ENCODE measurements at regions not wholly inside any gene's neighbourhood (a gene's known extent, or its start where the extent isn't known, plus 50 kb on each side); places are given as distances from the start of the nearest gene placed in this dataset.

GRCh38 chr20:12058216-12058615 lies 140.5 kb downstream of the BTBD3 start:
- Histone ChIP-seq H3K36me3 (no peaks in the 10 kb centered on the region), H3K27ac (no peak overlapping the region), H3K4me1 (peaks cover 0 to under 1% (median 0%) of the 10 kb centered on the region in 4 donors), H3K9me3 (peaks cover 0 to 3% (median 0%) of the 10 kb centered on the region in 4 donors), H3K4me3 (no peak overlapping the region), H3K27me3 (no peaks in the 10 kb centered on the region)
- DNase-seq (ENCODE audit: low spot score in 2 of 2), result no peak
- TF ChIP-seq CTCF (IDR thresholded peaks at IDR 0.05), result no peak
- TF ChIP-seq EP300 (IDR thresholded peaks at IDR 0.05), result no peak
- TF ChIP-seq POLR2A (IDR thresholded peaks at IDR 0.05), result no peak
- WGBS, 2 donors, result 71 to 82% methylated on average over 4 of the region's 4 CpGs

- no peak for DNase-seq (ENCODE audit: low spot score in 2 of 2)
- TF ChIP-seq POLR2A (IDR thresholded peaks at IDR 0.05), result no peak
- TF ChIP-seq CTCF (IDR thresholded peaks at IDR 0.05), result no peak
- TF ChIP-seq EP300 (IDR thresholded peaks at IDR 0.05), result no peak
- WGBS, 2 donors, result 81 to 88% methylated on average over 1 of the region's 1 CpG
- Histone ChIP-seq H3K4me1 (no peaks in the 10 kb centered on the region), H3K27me3 (no peaks in the 10 kb centered on the region), H3K36me3 (no peaks in the 10 kb centered on the region), H3K4me3 (no peak overlapping the region), H3K27ac (no peak overlapping the region), H3K9me3 (peaks cover 0 to 18% (median 0%) of the 10 kb centered on the region in 4 donors)
These were observed 143.8 kb downstream of the BTBD3 start for GRCh38 chr20:12061466-12061865.

GRCh38 chr20:12063106-12063684 lies 145.5 kb downstream of the BTBD3 start:
- peaks cover 0 to 18% (median 0%) of the 10 kb centered on the region in 4 donors for H3K9me3 ChIP-seq
- H3K4me3 ChIP-seq, result no peak overlapping the region
- no peak for DNase-seq (ENCODE audit: low spot score in 2 of 2)
- H3K27ac ChIP-seq, result no peak overlapping the region
- no peaks in the 10 kb centered on the region for H3K4me1 ChIP-seq
- no peaks in the 10 kb centered on the region for H3K27me3 ChIP-seq
- H3K36me3 ChIP-seq, result no peaks in the 10 kb centered on the region
- no peak for TF ChIP-seq POLR2A (IDR thresholded peaks at IDR 0.05)
- TF ChIP-seq CTCF (IDR thresholded peaks at IDR 0.05), result no peak
- TF ChIP-seq EP300 (IDR thresholded peaks at IDR 0.05), result no peak
- 94 to 97% methylated on average over 1 of the region's 1 CpG for WGBS, 2 donors

- Histone ChIP-seq H3K9me3 (peaks cover 0 to 15% (median 0%) of the 10 kb centered on the region in 4 donors), H3K36me3 (no peaks in the 10 kb centered on the region), H3K27ac (no peak overlapping the region), H3K27me3 (no peaks in the 10 kb centered on the region), H3K4me3 (no peak overlapping the region), H3K4me1 (no peaks in the 10 kb centered on the region)
- TF ChIP-seq EP300 (IDR thresholded peaks at IDR 0.05), result no peak
- TF ChIP-seq CTCF (IDR thresholded peaks at IDR 0.05), result no peak
- no peak for TF ChIP-seq POLR2A (IDR thresholded peaks at IDR 0.05)
- no peak for DNase-seq (ENCODE audit: low spot score in 2 of 2)
- 89 to 93% methylated on average over 5 of the region's 5 CpGs for WGBS, 2 donors
These were observed 146.8 kb downstream of the BTBD3 start for GRCh38 chr20:12064540-12064939.

GRCh38 chr20:12067686-12068085 lies 150.0 kb downstream of the BTBD3 start:
- Histone ChIP-seq H3K9me3 (peaks cover 0 to 15% (median 0%) of the 10 kb centered on the region in 4 donors), H3K4me1 (no peaks in the 10 kb centered on the region), H3K27me3 (no peaks in the 10 kb centered on the region), H3K4me3 (no peak overlapping the region), H3K36me3 (no peaks in the 10 kb centered on the region), H3K27ac (no peak overlapping the region)
- DNase-seq (ENCODE audit: low spot score in 2 of 2), result no peak
- 94 to 97% methylated on average over 2 of the region's 2 CpGs for WGBS, 2 donors
- no peak for TF ChIP-seq EP300 (IDR thresholded peaks at IDR 0.05)
- TF ChIP-seq CTCF (IDR thresholded peaks at IDR 0.05), result no peak
- TF ChIP-seq POLR2A (IDR thresholded peaks at IDR 0.05), result no peak

Data from tibial nerve (tissue), 4 donors.